PFSK-1 (cell line): ENCODE measurements at regions not wholly inside any gene's neighbourhood (a gene's known extent, or its start where the extent isn't known, plus 50 kb on each side); places are given as distances from the start of the nearest gene placed in this dataset.

Experiments used
- FOXP2 ChIP-seq: optimal IDR thresholded peaks from 2 replicates; pipeline ENCODE3; 2011; ENCODE audit warnings: borderline replicate concordance, control low read depth, inconsistent platforms; ENCODE audit not compliant: insufficient read depth; ENCODE audit errors: extremely low read length, extremely low read depth
- REST ChIP-seq, 2 experiments: IDR thresholded peaks; 2 replicates each; pipeline versions ENCODE4 v1.6.1 to v1.8.0; 2011 to 2012; ENCODE audit warnings: low read depth in 2 of 2, low read length in 2 of 2, control low read depth in 1 of 2, inconsistent platforms in 1 of 2, mild to moderate bottlenecking in 1 of 2, moderate library complexity in 1 of 2; ENCODE audit not compliant: insufficient read depth in 1 of 2
- TAF1 ChIP-seq: IDR thresholded peaks from 2 replicates; pipeline ENCODE4 v1.6.1; 2012; ENCODE audit warnings: low read length, control low read depth, borderline replicate concordance; ENCODE audit not compliant: insufficient read depth

GRCh38 chr13:47886314-47886713, 114.8 kb downstream of the SUCLA2 start:
- TF ChIP-seq REST (IDR thresholded peaks at IDR 0.05; ENCODE audit: insufficient read depth in 1 of 2, low read depth in 2 of 2, low read length in 2 of 2) (no peak), TAF1 (no peak), FOXP2 (no peak)
